ENCODE measurements at regions not wholly inside any gene's neighbourhood (a gene's known extent, or its start where the extent isn't known, plus 50 kb on each side); places are given as distances from the start of the nearest gene placed in this dataset.

GRCh38 chr5:63128018-63128417 is 549.4 kb downstream of the LRRC70 start:
- intact Hi-C loops (cut with micrococcal nuclease): no loop called here
- TF ChIP-seq, protein P1, sequence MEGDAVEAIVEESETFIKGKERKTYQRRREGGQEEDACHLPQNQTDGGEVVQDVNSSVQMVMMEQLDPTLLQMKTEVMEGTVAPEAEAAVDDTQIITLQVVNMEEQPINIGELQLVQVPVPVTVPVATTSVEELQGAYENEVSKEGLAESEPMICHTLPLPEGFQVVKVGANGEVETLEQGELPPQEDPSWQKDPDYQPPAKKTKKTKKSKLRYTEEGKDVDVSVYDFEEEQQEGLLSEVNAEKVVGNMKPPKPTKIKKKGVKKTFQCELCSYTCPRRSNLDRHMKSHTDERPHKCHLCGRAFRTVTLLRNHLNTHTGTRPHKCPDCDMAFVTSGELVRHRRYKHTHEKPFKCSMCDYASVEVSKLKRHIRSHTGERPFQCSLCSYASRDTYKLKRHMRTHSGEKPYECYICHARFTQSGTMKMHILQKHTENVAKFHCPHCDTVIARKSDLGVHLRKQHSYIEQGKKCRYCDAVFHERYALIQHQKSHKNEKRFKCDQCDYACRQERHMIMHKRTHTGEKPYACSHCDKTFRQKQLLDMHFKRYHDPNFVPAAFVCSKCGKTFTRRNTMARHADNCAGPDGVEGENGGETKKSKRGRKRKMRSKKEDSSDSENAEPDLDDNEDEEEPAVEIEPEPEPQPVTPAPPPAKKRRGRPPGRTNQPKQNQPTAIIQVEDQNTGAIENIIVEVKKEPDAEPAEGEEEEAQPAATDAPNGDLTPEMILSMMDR (IDR thresholded peaks at IDR 0.05): no peak
- Histone ChIP-seq H3K4me1 (ENCODE audit: control insufficient read depth in 1 of 2, insufficient read depth in 2 of 2, low read length in 2 of 2) (no peaks in the 10 kb centered on the region), H3K27me3 (ENCODE audit: control insufficient read depth in 2 of 2, insufficient read depth in 2 of 2, low read length in 2 of 2) (no peaks in the 10 kb centered on the region), H2AFZ (ENCODE audit: insufficient read depth, low read depth, low read length, poor library complexity, severe bottlenecking) (no peak overlapping the region), H3K36me3 (replicated peaks in 1 of 2; ENCODE audit: control insufficient read depth in 1 of 2, insufficient read depth in 2 of 2, low read length in 2 of 2) (no peaks in the 10 kb centered on the region), H4K20me1 (ENCODE audit: insufficient read depth, low read length) (no peaks in the 10 kb centered on the region), H3K79me2 (ENCODE audit: insufficient read depth, low read length) (no peaks in the 10 kb centered on the region), H3K4me3 (replicated peaks in 1 of 3; ENCODE audit: low read depth in 2 of 3, low read length in 3 of 3) (no peak overlapping the region), H3K9me3 (replicated peaks in 1 of 2; ENCODE audit: control insufficient read depth in 1 of 2, insufficient read depth in 1 of 2, low read length in 2 of 2) (no peaks in the 10 kb centered on the region), H3K9ac (ENCODE audit: insufficient read depth, low read length, poor library complexity, severe bottlenecking) (no peak overlapping the region), H3K4me2 (replicated peaks; ENCODE audit: extremely low read depth, low read length, poor library complexity, severe bottlenecking) (no peak overlapping the region), H3K27ac (ENCODE audit: low read depth in 1 of 2, low read length in 2 of 2) (no peak overlapping the region)
- no peak for DNase-seq
- Mint-ChIP-seq H3K9me3 (no peaks in the 10 kb centered on the region), H3K27me3 (ENCODE audit: low read depth in 3 of 3) (no peaks in the 10 kb centered on the region), H3K4me1 (no peaks in the 10 kb centered on the region), H3K4me3 (no peak overlapping the region), H3K36me3 (no peaks in the 10 kb centered on the region), H3K27ac (no peak overlapping the region)
- WGBS (ENCODE audit: insufficient coverage): no CpG with 5 or more reads among the region's 2 CpGs

DNA sequence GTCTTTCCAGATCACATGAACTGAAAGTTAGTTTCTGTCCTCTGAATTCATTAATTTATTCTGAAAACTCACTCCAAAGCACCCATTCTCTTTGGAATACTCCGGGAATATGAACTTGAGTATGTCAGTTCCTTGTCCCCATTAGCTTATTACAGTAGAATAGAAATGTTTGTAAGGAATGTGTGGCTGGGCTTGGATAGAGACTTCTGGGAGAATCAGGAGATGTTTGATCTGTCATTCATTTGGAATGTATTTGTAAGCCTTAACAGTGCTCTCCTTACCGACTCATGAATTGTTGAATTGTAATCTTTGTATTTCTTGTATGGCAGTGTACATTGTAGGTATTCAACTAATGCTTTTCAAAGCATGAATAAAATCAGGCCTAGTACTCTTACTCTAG is 548.4 kb downstream of the LRRC70 start:
- Histone ChIP-seq H3K4me2 (replicated peaks; ENCODE audit: extremely low read depth, low read length, poor library complexity, severe bottlenecking) (no peak overlapping the region), H3K9ac (ENCODE audit: insufficient read depth, low read length, poor library complexity, severe bottlenecking) (no peak overlapping the region), H3K4me1 (ENCODE audit: control insufficient read depth in 1 of 2, insufficient read depth in 2 of 2, low read length in 2 of 2) (no peaks in the 10 kb centered on the region), H3K4me3 (replicated peaks in 1 of 3; ENCODE audit: low read depth in 2 of 3, low read length in 3 of 3) (no peak overlapping the region), H3K36me3 (replicated peaks in 1 of 2; ENCODE audit: control insufficient read depth in 1 of 2, insufficient read depth in 2 of 2, low read length in 2 of 2) (no peaks in the 10 kb centered on the region), H3K27ac (ENCODE audit: low read depth in 1 of 2, low read length in 2 of 2) (no peak overlapping the region), H3K27me3 (ENCODE audit: control insufficient read depth in 2 of 2, insufficient read depth in 2 of 2, low read length in 2 of 2) (no peaks in the 10 kb centered on the region), H3K9me3 (replicated peaks in 1 of 2; ENCODE audit: control insufficient read depth in 1 of 2, insufficient read depth in 1 of 2, low read length in 2 of 2) (no peaks in the 10 kb centered on the region), H2AFZ (ENCODE audit: insufficient read depth, low read depth, low read length, poor library complexity, severe bottlenecking) (no peak overlapping the region), H4K20me1 (ENCODE audit: insufficient read depth, low read length) (no peaks in the 10 kb centered on the region), H3K79me2 (ENCODE audit: insufficient read depth, low read length) (no peaks in the 10 kb centered on the region)
- TF ChIP-seq, protein P1 (IDR thresholded peaks at IDR 0.05): no peak
- no CpG with 5 or more reads among the region's 2 CpGs for WGBS (ENCODE audit: insufficient coverage)
- H3K36me3 Mint-ChIP-seq: no peaks in the 10 kb centered on the region
- H3K4me3 Mint-ChIP-seq: no peak overlapping the region
- DNase-seq: no peak
- no peaks in the 10 kb centered on the region for H3K9me3 Mint-ChIP-seq
- H3K4me1 Mint-ChIP-seq: no peaks in the 10 kb centered on the region
- intact Hi-C loops (cut with micrococcal nuclease): no loop called here
- H3K27ac Mint-ChIP-seq: no peak overlapping the region
- H3K27me3 Mint-ChIP-seq (ENCODE audit: low read depth in 3 of 3): peaks cover 0 to 2% (median 0%) of the 10 kb centered on the region in 3 donors

All from CD14-positive monocyte (primary cell).